HG03095 (cell line): ENCODE measurements at regions not wholly inside any gene's neighbourhood (a gene's known extent, or its start where the extent isn't known, plus 50 kb on each side); places are given as distances from the start of the nearest gene placed in this dataset.

ENCODE experiments used
- ATAC-seq: cut with Tn5 transposase; IDR thresholded peaks from one replicate; pipeline ENCODE4 v1.9.1; 2021; ENCODE audit warnings: moderate library complexity; ENCODE audit not compliant: unreplicated experiment

- ATAC-seq: no peak
Measured at GRCh38 chr5:33343676-33344327, 97.0 kb upstream of the TARS1 start.

- ATAC-seq: no peak
Measured at GRCh38 chr5:33346534-33346933, 94.2 kb upstream of the TARS1 start.

- no peak for ATAC-seq
Measured at GRCh38 chr5:33361781-33362180, 79.0 kb upstream of the TARS1 start.

- no peak for ATAC-seq
Measured at GRCh38 chr5:33362915-33363314, 77.8 kb upstream of the TARS1 start.

GRCh38 chr5:33363537-33363936, 77.2 kb upstream of the TARS1 start:
- ATAC-seq: no peak

- no peak for ATAC-seq
Measured at GRCh38 chr5:33364406-33364805, 76.4 kb upstream of the TARS1 start.

- ATAC-seq: no peak
Measured at GRCh38 chr5:33367416-33367815, 73.3 kb upstream of the TARS1 start.

- no peak for ATAC-seq
Measured at GRCh38 chr5:33369485-33370465, 71.0 kb upstream of the TARS1 start.

- no peak for ATAC-seq
Measured at GRCh38 chr5:33370466-33370859, 70.3 kb upstream of the TARS1 start.

- ATAC-seq: no peak
Measured at GRCh38 chr5:33371660-33372059, 69.1 kb upstream of the TARS1 start.

- ATAC-seq: no peak
Measured at GRCh38 chr5:33372721-33373472, 67.9 kb upstream of the TARS1 start.

GRCh38 chr5:33375900-33376299, 64.9 kb upstream of the TARS1 start:
- ATAC-seq: no peak

GRCh38 chr5:33379757-33380156, 61.0 kb upstream of the TARS1 start:
- no peak for ATAC-seq

- no peak for ATAC-seq
Measured at GRCh38 chr5:33381243-33381642, 59.5 kb upstream of the TARS1 start.
